GM21786 (cell line): ENCODE measurements at regions not wholly inside any gene's neighbourhood (a gene's known extent, or its start where the extent isn't known, plus 50 kb on each side); places are given as distances from the start of the nearest gene placed in this dataset.
"Not testable (repeated sequence)": the region's sequence is repeated elsewhere in the genome, so short reads cannot be mapped to it uniquely, and the experiment has no call there.

Experiments used
- ATAC-seq: cut with Tn5 transposase; IDR thresholded peaks from one replicate; pipeline ENCODE4 v1.9.1; 2021; ENCODE audit not compliant: unreplicated experiment

GRCh38 chr10:131557956-131558355, 246.4 kb upstream of the TCERG1L start:
- not testable (repeated sequence) for ATAC-seq

- no peak for ATAC-seq
Observed at GRCh38 chr10:131559450-131559911, 248.0 kb upstream of the TCERG1L start.

GRCh38 chr10:131560166-131560565, 248.6 kb upstream of the TCERG1L start:
- no peak for ATAC-seq

- ATAC-seq = no peak
Observed at GRCh38 chr10:131560706-131561355, 249.3 kb upstream of the TCERG1L start.

- ATAC-seq = no peak
Observed at GRCh38 chr10:131561897-131562296, 250.4 kb upstream of the TCERG1L start.

GRCh38 chr10:131563411-131563810, 251.9 kb upstream of the TCERG1L start:
- ATAC-seq = no peak

GRCh38 chr10:131567279-131568162, 256.0 kb upstream of the TCERG1L start:
- ATAC-seq = no peak

- ATAC-seq = no peak
Observed at GRCh38 chr10:131568866-131569265, 257.3 kb upstream of the TCERG1L start.

GRCh38 chr10:131569851-131570715, 258.6 kb upstream of the TCERG1L start:
- ATAC-seq = no peak

GRCh38 chr10:131570716-131571307, 259.3 kb upstream of the TCERG1L start:
- no peak for ATAC-seq

GRCh38 chr10:131571346-131571745, 259.8 kb upstream of the TCERG1L start:
- ATAC-seq = no peak

GRCh38 chr10:131571865-131572264, 260.3 kb upstream of the TCERG1L start:
- no peak for ATAC-seq

- no peak for ATAC-seq
Observed at GRCh38 chr10:131573256-131573655, 261.7 kb upstream of the TCERG1L start.

GRCh38 chr10:131573707-131574106, 262.2 kb upstream of the TCERG1L start:
- no peak for ATAC-seq

GRCh38 chr10:131574363-131574706, 262.8 kb upstream of the TCERG1L start:
- ATAC-seq = no peak

GRCh38 chr10:131574707-131575430, 263.3 kb upstream of the TCERG1L start:
- no peak for ATAC-seq

- no peak for ATAC-seq
Observed at GRCh38 chr10:131575877-131576276, 264.4 kb upstream of the TCERG1L start.

- no peak for ATAC-seq
Observed at GRCh38 chr10:131576341-131577177, 265.0 kb upstream of the TCERG1L start.

- ATAC-seq = no peak
Observed at GRCh38 chr10:131577178-131577555, 265.6 kb upstream of the TCERG1L start.
